OCI-LY1 (cell line): ENCODE measurements at regions not wholly inside any gene's neighbourhood (a gene's known extent, or its start where the extent isn't known, plus 50 kb on each side); places are given as distances from the start of the nearest gene placed in this dataset.
"Not testable (repeated sequence)": the region's sequence is repeated elsewhere in the genome, so short reads cannot be mapped to it uniquely, and the experiment has no call there.

Source experiments
- H2AFZ ChIP-seq: fragments of 200-600 bp; sonication (generic), shearing (Covaris generic); 2 replicates; pipeline ENCODE4 v1.6.0; 2014; ENCODE audit warnings: antibody characterized with exemption, mild to moderate bottlenecking, low read length
- H3F3A ChIP-seq: fragments of 200-600 bp; sonication (generic), shearing (Covaris generic); 2 replicates; pipeline ENCODE4 v1.6.0; 2014; ENCODE audit warnings: mild to moderate bottlenecking, antibody characterized with exemption, low read length, moderate library complexity; ENCODE audit not compliant: insufficient read depth
- H3K27ac ChIP-seq: fragments of 200-600 bp; sonication (generic); 2 replicates; pipeline ENCODE4 v1.5.1; 2014; ENCODE audit warnings: low read length, mixed run types, mild to moderate bottlenecking, low read depth; ENCODE audit not compliant: poor library complexity, severe bottlenecking
- H3K27me3 ChIP-seq: fragments of 200-600 bp; sonication (generic); 2 replicates; pipeline ENCODE4 v1.6.0; 2014; ENCODE audit warnings: antibody characterized with exemption, mild to moderate bottlenecking, low read length, moderate library complexity; ENCODE audit not compliant: insufficient read depth
- H3K36me3 ChIP-seq: fragments of 200-600 bp; sonication (generic); 2 replicates; pipeline ENCODE4 v1.6.1; 2014; ENCODE audit warnings: mild to moderate bottlenecking, antibody characterized with exemption, low read length, moderate library complexity, mixed read lengths; ENCODE audit not compliant: insufficient read depth
- H3K4me1 ChIP-seq: fragments of 200-600 bp; sonication (generic); 2 replicates; pipeline ENCODE4 v1.5.1; 2014; ENCODE audit warnings: mild to moderate bottlenecking, low read length, moderate library complexity; ENCODE audit not compliant: insufficient read depth, severe bottlenecking
- H3K4me2 ChIP-seq: fragments of 200-600 bp; sonication (generic), shearing (Covaris generic); 2 replicates; pipeline ENCODE4 v1.6.1; 2014; ENCODE audit warnings: low read length
- H3K4me3 ChIP-seq: fragments of 200-600 bp; sonication (generic); 2 replicates; pipeline ENCODE4 v1.5.1; 2014; ENCODE audit warnings: low read length, low read depth, mild to moderate bottlenecking, mixed read lengths; ENCODE audit not compliant: poor library complexity, severe bottlenecking
- H3K79me2 ChIP-seq: fragments of 200-600 bp; shearing (Covaris generic); 2 replicates; pipeline ENCODE4 v1.6.1; 2016; ENCODE audit warnings: mixed run types, low read length, mixed read lengths; ENCODE audit not compliant: insufficient read depth
- H3K9ac ChIP-seq: fragments of 200-600 bp; sonication (generic), shearing (Covaris generic); 2 replicates; pipeline ENCODE4 v1.6.1; 2014; ENCODE audit warnings: mild to moderate bottlenecking, low read length, mixed read lengths
- H3K9me2 ChIP-seq: fragments of 200-600 bp; sonication (generic), shearing (Covaris generic); 2 replicates; pipeline ENCODE4 v1.6.1; 2014; ENCODE audit warnings: low read depth, mild to moderate bottlenecking, low read length, mixed read lengths
- H3K9me3 ChIP-seq: fragments of 200-600 bp; shearing (Covaris generic); 2 replicates; pipeline ENCODE4 v1.6.1; 2014; ENCODE audit warnings: low read length, mixed read lengths
- H4K20me1 ChIP-seq: fragments of 200-600 bp; sonication (generic), shearing (Covaris generic); 2 replicates; pipeline ENCODE4 v1.6.0; 2016; ENCODE audit warnings: mild to moderate bottlenecking, low read length; ENCODE audit not compliant: insufficient read depth
- CTCF ChIP-seq: fragments of 200-600 bp; sonication (generic), shearing (Covaris generic); IDR thresholded peaks from 2 replicates; pipeline ENCODE4 v1.5.1; 2017; ENCODE audit warnings: mild to moderate bottlenecking, antibody characterized with exemption, low read length, moderate library complexity, mixed read lengths
- EZH2 ChIP-seq: fragments of 200-600 bp; sonication (generic), shearing (Covaris generic); IDR thresholded peaks from 2 replicates; pipeline ENCODE4 v1.8.0; 2017; ENCODE audit warnings: borderline replicate concordance, mixed run types, mild to moderate bottlenecking, antibody characterized with exemption, low read length, moderate library complexity, mixed read lengths

DNA sequence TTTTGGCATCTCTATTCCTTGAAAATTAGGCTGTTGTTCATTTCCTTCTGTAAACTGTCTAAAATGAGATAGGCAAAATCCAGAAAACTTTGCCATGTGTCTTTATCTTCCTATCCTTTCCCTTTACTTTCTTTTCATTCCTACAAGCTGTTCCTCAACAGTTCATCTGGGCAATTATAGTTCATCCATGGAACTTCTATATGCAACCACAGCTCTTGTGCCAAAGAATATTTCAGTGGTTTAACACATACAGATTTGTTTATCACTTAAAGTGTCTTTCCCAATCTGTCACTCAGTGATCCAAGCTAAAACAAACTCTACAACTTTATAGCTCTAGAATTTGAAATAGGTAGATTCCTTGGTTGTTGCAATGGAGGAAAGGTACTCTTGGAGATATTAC, 230.3 kb upstream of the EPHA6 start:
- H3K9me3 ChIP-seq, result no peaks in the 10 kb centered on the region
- no peaks in the 10 kb centered on the region for H3F3A ChIP-seq
- H3K27ac ChIP-seq, result no peak overlapping the region
- H3K4me3 ChIP-seq, result no peak overlapping the region
- H3K9me2 ChIP-seq, result no peaks in the 10 kb centered on the region
- no peak overlapping the region for H2AFZ ChIP-seq
- no peaks in the 10 kb centered on the region for H3K79me2 ChIP-seq
- TF ChIP-seq EZH2, result no peak
- no peak for TF ChIP-seq CTCF
- no peaks in the 10 kb centered on the region for H3K4me1 ChIP-seq
- H3K27me3 ChIP-seq, result no peaks in the 10 kb centered on the region
- H4K20me1 ChIP-seq, result no peaks in the 10 kb centered on the region
- no peak overlapping the region for H3K4me2 ChIP-seq
- no peaks in the 10 kb centered on the region for H3K36me3 ChIP-seq
- no peak overlapping the region for H3K9ac ChIP-seq

- H2AFZ ChIP-seq, H3K9ac ChIP-seq, H3F3A ChIP-seq, H3K9me3 ChIP-seq, H3K36me3 ChIP-seq, H3K79me2 ChIP-seq, H3K4me3 ChIP-seq, H3K4me2 ChIP-seq, H3K9me2 ChIP-seq, H4K20me1 ChIP-seq, H3K27ac ChIP-seq, H3K27me3 ChIP-seq, H3K4me1 ChIP-seq: not testable (repeated sequence)
Measured at GRCh38 chr3:96606865-96607264, 207.5 kb upstream of the EPHA6 start.

- Histone ChIP-seq H3K9me3 (no peaks in the 10 kb centered on the region), H3F3A (no peaks in the 10 kb centered on the region), H3K36me3 (no peaks in the 10 kb centered on the region), H3K9ac (no peak overlapping the region), H3K4me1 (no peaks in the 10 kb centered on the region), H3K4me3 (no peak overlapping the region), H3K27ac (no peak overlapping the region), H3K4me2 (no peak overlapping the region), H4K20me1 (no peaks in the 10 kb centered on the region), H3K79me2 (no peaks in the 10 kb centered on the region), H3K27me3 (no peaks in the 10 kb centered on the region), H3K9me2 (no peaks in the 10 kb centered on the region), H2AFZ (no peak overlapping the region)
- TF ChIP-seq EZH2 (no peak), CTCF (no peak)
Measured at GRCh38 chr3:96619475-96619874, 194.9 kb upstream of the EPHA6 start.

GRCh38 chr3:96622878-96623277, 191.5 kb upstream of the EPHA6 start:
- Histone ChIP-seq H3K36me3 (no peaks in the 10 kb centered on the region), H3K4me2 (no peak overlapping the region), H3K27me3 (no peaks in the 10 kb centered on the region), H3K9me2 (no peaks in the 10 kb centered on the region), H3K79me2 (no peaks in the 10 kb centered on the region), H3F3A (no peaks in the 10 kb centered on the region), H3K4me3 (no peak overlapping the region), H4K20me1 (no peaks in the 10 kb centered on the region), H3K4me1 (no peaks in the 10 kb centered on the region), H3K9ac (no peak overlapping the region), H3K27ac (no peak overlapping the region), H3K9me3 (no peaks in the 10 kb centered on the region), H2AFZ (no peak overlapping the region)
- TF ChIP-seq CTCF (no peak), EZH2 (no peak)
